Vagina (tissue), 2 donors: ENCODE measurements at regions not wholly inside any gene's neighbourhood (a gene's known extent, or its start where the extent isn't known, plus 50 kb on each side); places are given as distances from the start of the nearest gene placed in this dataset.

ENCODE experiments used
- CTCF ChIP-seq, 3 experiments: fragments of 450-650 bp in 2 of 3; fragments of 200-600 bp in 1 of 3; sonication (generic) in 1 of 3; IDR thresholded peaks; one replicate each; pipeline ENCODE4 v1.5.1; 2017 to 2019; ENCODE audit warnings: antibody characterized with exemption in 3 of 3, mild to moderate bottlenecking in 2 of 3, moderate library complexity in 2 of 3
- POLR2A ChIP-seq, 2 donors: fragments of 450-650 bp; IDR thresholded peaks; one replicate each; pipeline ENCODE4 v1.6.1; 2017; ENCODE audit warnings: antibody characterized with exemption in 2 of 2, mild to moderate bottlenecking in 2 of 2, moderate library complexity in 2 of 2

GRCh38 chr3:152606146-152606545, 228.8 kb upstream of the P2RY1 start:
- no peak for TF ChIP-seq POLR2A (IDR thresholded peaks at IDR 0.05)
- no peak for TF ChIP-seq CTCF (IDR thresholded peaks at IDR 0.05)
